ENCODE measurements at regions not wholly inside any gene's neighbourhood (a gene's known extent, or its start where the extent isn't known, plus 50 kb on each side); places are given as distances from the start of the nearest gene placed in this dataset.

DNA sequence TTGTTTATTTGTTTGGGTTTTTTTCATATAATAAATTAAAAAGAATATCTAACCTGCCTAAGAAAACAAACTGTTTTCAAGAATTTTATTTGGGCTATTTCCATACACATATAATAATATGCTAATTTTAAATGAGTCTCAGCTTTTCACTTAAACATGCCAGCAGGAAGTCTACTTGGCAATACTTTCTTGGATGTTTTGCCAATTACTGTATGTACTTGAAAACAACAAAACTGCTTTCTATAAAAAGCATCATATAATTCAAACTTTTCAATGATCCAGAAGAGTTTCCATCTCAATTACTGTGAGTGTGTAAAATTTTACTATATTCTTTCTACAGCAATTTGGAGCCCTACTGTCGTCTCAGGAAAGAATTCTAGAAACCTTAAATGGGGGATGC, 961.2 kb downstream of the PCDH17 start:
- TF ChIP-seq, protein P1, sequence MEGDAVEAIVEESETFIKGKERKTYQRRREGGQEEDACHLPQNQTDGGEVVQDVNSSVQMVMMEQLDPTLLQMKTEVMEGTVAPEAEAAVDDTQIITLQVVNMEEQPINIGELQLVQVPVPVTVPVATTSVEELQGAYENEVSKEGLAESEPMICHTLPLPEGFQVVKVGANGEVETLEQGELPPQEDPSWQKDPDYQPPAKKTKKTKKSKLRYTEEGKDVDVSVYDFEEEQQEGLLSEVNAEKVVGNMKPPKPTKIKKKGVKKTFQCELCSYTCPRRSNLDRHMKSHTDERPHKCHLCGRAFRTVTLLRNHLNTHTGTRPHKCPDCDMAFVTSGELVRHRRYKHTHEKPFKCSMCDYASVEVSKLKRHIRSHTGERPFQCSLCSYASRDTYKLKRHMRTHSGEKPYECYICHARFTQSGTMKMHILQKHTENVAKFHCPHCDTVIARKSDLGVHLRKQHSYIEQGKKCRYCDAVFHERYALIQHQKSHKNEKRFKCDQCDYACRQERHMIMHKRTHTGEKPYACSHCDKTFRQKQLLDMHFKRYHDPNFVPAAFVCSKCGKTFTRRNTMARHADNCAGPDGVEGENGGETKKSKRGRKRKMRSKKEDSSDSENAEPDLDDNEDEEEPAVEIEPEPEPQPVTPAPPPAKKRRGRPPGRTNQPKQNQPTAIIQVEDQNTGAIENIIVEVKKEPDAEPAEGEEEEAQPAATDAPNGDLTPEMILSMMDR (IDR thresholded peaks at IDR 0.05; ENCODE audit: insufficient read depth, low read depth, low read length), result no peak
- no peak for TF ChIP-seq EZH2 (IDR thresholded peaks at IDR 0.05; ENCODE audit: insufficient read depth, low read length)
- H3K4me2 ChIP-seq (ENCODE audit: low read length), result no peak overlapping the region
- Mint-ChIP-seq H3K27ac (ENCODE audit: unreplicated experiment) (no peak overlapping the region), H3K36me3 (ENCODE audit: low read depth, unreplicated experiment) (no peaks in the 10 kb centered on the region), H3K9me3 (ENCODE audit: unreplicated experiment) (no peaks in the 10 kb centered on the region), H3K4me1 (ENCODE audit: low read depth, unreplicated experiment) (peaks cover 4% of the 10 kb centered on the region), H3K4me3 (ENCODE audit: unreplicated experiment) (no peak overlapping the region), H3K27me3 (ENCODE audit: low read depth, unreplicated experiment) (no peaks in the 10 kb centered on the region)
- no peaks in the 10 kb centered on the region for H3K36me3 ChIP-seq (ENCODE audit: insufficient read depth, low read length)
- no peaks in the 10 kb centered on the region for H3K27me3 ChIP-seq (ENCODE audit: insufficient read depth, low read length)
- H4K20me1 ChIP-seq (ENCODE audit: insufficient read depth, low read length), result no peaks in the 10 kb centered on the region
- H3K79me2 ChIP-seq (ENCODE audit: insufficient read depth, low read length), result no peaks in the 10 kb centered on the region
- no peak for DNase-seq (ENCODE audit: low read depth)
- no peak overlapping the region for H3K4me3 ChIP-seq (ENCODE audit: insufficient read depth, low read depth, low read length)
- H3K9me3 ChIP-seq (ENCODE audit: insufficient read depth, low read depth, low read length), result no peaks in the 10 kb centered on the region
- FAIRE-seq, result no peak
- H2AFZ ChIP-seq (ENCODE audit: low read depth, low read length), result no peak overlapping the region
- no peak overlapping the region for H3K9ac ChIP-seq (ENCODE audit: low read length)
- no peak overlapping the region for H3K27ac ChIP-seq (ENCODE audit: low read depth, low read length)
- no peaks in the 10 kb centered on the region for H3K4me1 ChIP-seq (ENCODE audit: insufficient read depth, low read length)

DNA sequence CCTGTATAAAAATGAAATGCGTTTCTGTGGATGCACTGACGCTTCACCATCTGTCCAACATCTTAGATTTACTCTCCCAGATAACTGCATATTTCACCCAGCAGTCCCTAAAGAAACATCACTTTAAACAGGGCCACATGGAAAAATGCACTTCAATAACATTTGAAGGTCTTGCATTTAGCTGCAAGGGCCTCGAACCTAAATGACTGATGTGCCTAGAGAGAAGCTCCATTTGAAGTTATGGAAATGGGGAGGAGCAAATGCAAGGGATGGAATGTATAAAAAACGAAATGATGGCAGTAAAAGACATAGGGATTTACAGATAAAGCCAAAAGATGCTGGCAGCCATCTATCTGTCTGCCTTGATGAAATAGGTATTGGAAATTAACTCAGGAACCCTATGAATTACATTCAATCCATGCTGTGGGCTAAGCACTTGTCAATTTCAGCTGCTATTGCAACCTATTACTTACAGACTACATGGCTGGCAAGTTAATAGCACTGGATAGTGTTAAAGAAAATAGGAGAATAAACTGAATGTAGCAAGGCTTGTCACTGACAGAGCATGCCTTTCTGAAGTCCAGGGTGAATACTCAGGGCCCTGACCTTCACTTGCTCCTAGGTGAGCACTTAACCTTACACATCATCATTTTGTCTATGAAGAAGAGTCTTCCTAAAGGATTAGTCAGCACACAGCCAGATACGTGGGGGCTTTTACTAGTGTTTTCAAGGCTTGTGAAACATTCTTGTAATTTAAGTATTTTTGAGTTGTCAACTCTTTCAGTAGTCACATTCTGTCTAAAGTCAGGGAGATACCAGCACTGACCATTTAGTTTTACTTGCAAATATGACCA, 963.4 kb downstream of the PCDH17 start:
- H3K9me3 Mint-ChIP-seq (ENCODE audit: unreplicated experiment), result no peaks in the 10 kb centered on the region
- no peak for FAIRE-seq
- H4K20me1 ChIP-seq (ENCODE audit: insufficient read depth, low read length), result no peaks in the 10 kb centered on the region

More for the DNA sequence above, 963.4 kb downstream of the PCDH17 start:
- DNase-seq (ENCODE audit: low read depth), result no peak
- Histone ChIP-seq H2AFZ (ENCODE audit: low read depth, low read length) (no peak overlapping the region), H3K4me1 (ENCODE audit: insufficient read depth, low read length) (no peaks in the 10 kb centered on the region), H3K9ac (ENCODE audit: low read length) (no peak overlapping the region), H3K79me2 (ENCODE audit: insufficient read depth, low read length) (no peaks in the 10 kb centered on the region), H3K4me2 (ENCODE audit: low read length) (no peak overlapping the region), H3K4me3 (ENCODE audit: insufficient read depth, low read depth, low read length) (no peak overlapping the region), H3K27ac (ENCODE audit: low read depth, low read length) (no peak overlapping the region), H3K9me3 (ENCODE audit: insufficient read depth, low read depth, low read length) (no peaks in the 10 kb centered on the region), H3K36me3 (ENCODE audit: insufficient read depth, low read length) (no peaks in the 10 kb centered on the region), H3K27me3 (ENCODE audit: insufficient read depth, low read length) (no peaks in the 10 kb centered on the region)
- no peak overlapping the region for H3K27ac Mint-ChIP-seq (ENCODE audit: unreplicated experiment)
- no peak overlapping the region for H3K4me3 Mint-ChIP-seq (ENCODE audit: unreplicated experiment)
- TF ChIP-seq, protein P1 (IDR thresholded peaks at IDR 0.05; ENCODE audit: insufficient read depth, low read depth, low read length), result no peak
- no peak for TF ChIP-seq EZH2 (IDR thresholded peaks at IDR 0.05; ENCODE audit: insufficient read depth, low read length)
- H3K27me3 Mint-ChIP-seq (ENCODE audit: low read depth, unreplicated experiment), result no peaks in the 10 kb centered on the region
- H3K4me1 Mint-ChIP-seq (ENCODE audit: low read depth, unreplicated experiment), result peaks cover 4% of the 10 kb centered on the region
- H3K36me3 Mint-ChIP-seq (ENCODE audit: low read depth, unreplicated experiment), result no peaks in the 10 kb centered on the region
